ENCODE measurements at regions not wholly inside any gene's neighbourhood (a gene's known extent, or its start where the extent isn't known, plus 50 kb on each side); places are given as distances from the start of the nearest gene placed in this dataset.
"Not testable (repeated sequence)": the region's sequence is repeated elsewhere in the genome, so short reads cannot be mapped to it uniquely, and the experiment has no call there.

DNA sequence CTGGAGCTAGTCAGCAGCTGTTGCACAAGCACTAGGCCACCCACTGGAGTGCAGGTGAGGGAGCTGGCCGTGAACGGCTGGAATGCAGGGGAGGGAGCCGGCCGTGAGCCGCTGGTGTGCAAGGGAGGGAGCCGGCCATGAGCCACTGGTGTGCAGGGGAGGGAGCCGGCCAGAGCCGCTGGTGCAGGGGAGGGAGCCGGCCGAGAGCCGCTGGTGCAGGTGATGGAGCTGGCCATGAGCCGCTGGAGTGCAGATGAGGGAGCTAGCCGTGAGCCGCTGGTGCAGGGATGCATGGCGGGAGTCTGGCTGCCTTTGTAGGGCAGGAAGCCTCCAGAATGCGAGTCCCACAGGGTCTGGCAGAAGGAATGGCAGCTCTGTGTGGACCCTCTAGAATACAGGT is 1470.0 kb upstream of the DEFB115 start:
- H3K9me3 ChIP-seq (ENCODE audit: control insufficient read depth, low read depth, low read length), result peaks cover 74% of the 10 kb centered on the region
- peaks cover 23 to 36% (median 23%) of the 10 kb centered on the region in 3 experiments for H3K36me3 Mint-ChIP-seq (ENCODE audit: insufficient read depth in 1 of 3, low read depth in 3 of 3)

More for the DNA sequence above, 1470.0 kb upstream of the DEFB115 start:
- H3K14ac ChIP-seq (ENCODE audit: insufficient read depth, low read length); H4K20me1 ChIP-seq (ENCODE audit: control insufficient read depth, insufficient read depth, insufficient read length); H2AK5ac ChIP-seq (ENCODE audit: insufficient read length, low read length); H3K4me1 Mint-ChIP-seq; H3K27ac Mint-ChIP-seq; H3K27me3 Mint-ChIP-seq (ENCODE audit: low read depth); H4K91ac ChIP-seq (ENCODE audit: insufficient read length, low read depth, low read length); H2AFZ ChIP-seq (ENCODE audit: low read length); H3K9ac ChIP-seq (ENCODE audit: extremely low read depth, insufficient read length, low read length); H3K23ac ChIP-seq (ENCODE audit: insufficient read length, low read depth, low read length); H3K23me2 ChIP-seq (ENCODE audit: insufficient read length, low read depth, low read length, poor library complexity, severe bottlenecking); H3K79me1 ChIP-seq (ENCODE audit: insufficient read depth, low read depth, low read length, poor library complexity, severe bottlenecking); H2BK20ac ChIP-seq (ENCODE audit: low read depth, low read length, poor library complexity, severe bottlenecking); H3K27ac ChIP-seq (ENCODE audit: insufficient read length, low read depth, low read length); H3K27me3 ChIP-seq (ENCODE audit: insufficient read depth, low read length); H4K8ac ChIP-seq (replicated peaks; ENCODE audit: insufficient read length, low read depth, low read length); H3K56ac ChIP-seq (ENCODE audit: insufficient read length, low read depth, low read length); H3K4me2 ChIP-seq (ENCODE audit: insufficient read depth, insufficient read length, low read length); H3K4me1 ChIP-seq (ENCODE audit: insufficient read depth, low read length); H3K4me3 Mint-ChIP-seq; DNase-seq; H3T11ph ChIP-seq (ENCODE audit: low read length); H3K79me2 ChIP-seq (ENCODE audit: insufficient read depth, low read length); H2BK15ac ChIP-seq (ENCODE audit: low read depth, low read length); H3K18ac ChIP-seq (ENCODE audit: insufficient read length, low read depth, low read length); H2BK5ac ChIP-seq (ENCODE audit: insufficient read length, low read length); H2BK12ac ChIP-seq (ENCODE audit: insufficient read length, low read depth, low read length); H2BK120ac ChIP-seq (ENCODE audit: low read depth, low read length, poor library complexity, severe bottlenecking); H3K4ac ChIP-seq (ENCODE audit: low read depth, low read length); H4K5ac ChIP-seq (ENCODE audit: insufficient read length, low read depth, low read length): not testable (repeated sequence)
- no CpG with 5 or more reads among the region's 16 CpGs for WGBS (ENCODE audit: extremely low coverage, insufficient read length, low lambda C conversion rate)
- peaks cover 94 to 95% of the 10 kb centered on the region in 2 experiments for H3K9me3 Mint-ChIP-seq

Data from H9 (cell line).